KMS-11 (cell line): ENCODE measurements at regions not wholly inside any gene's neighbourhood (a gene's known extent, or its start where the extent isn't known, plus 50 kb on each side); places are given as distances from the start of the nearest gene placed in this dataset.

Experiments used
- H2AFZ ChIP-seq: fragments of 200-600 bp; sonication (generic); 2 replicates; pipeline ENCODE4 v1.6.1; 2016; ENCODE audit warnings: antibody characterized with exemption, mixed run types, low read depth
- H3K27ac ChIP-seq: fragments of 200-600 bp; sonication (generic); 2 replicates; pipeline ENCODE4 v1.6.1; 2016; ENCODE audit warnings: mild to moderate bottlenecking, mixed run types
- H3K27me3 ChIP-seq: fragments of 200-600 bp; sonication (generic); 2 replicates; pipeline ENCODE4 v1.6.1; 2017; ENCODE audit warnings: mild to moderate bottlenecking, low read depth, mixed run types, moderate library complexity; ENCODE audit not compliant: insufficient read depth
- H3K36me3 ChIP-seq: fragments of 200-600 bp; sonication (generic); 2 replicates; pipeline ENCODE4 v1.6.1; 2017; ENCODE audit warnings: mild to moderate bottlenecking, mixed run types; ENCODE audit not compliant: insufficient read depth
- H3K4me1 ChIP-seq: fragments of 200-600 bp; sonication (generic); 2 replicates; pipeline ENCODE4 v1.6.1; 2016; ENCODE audit warnings: mild to moderate bottlenecking, low read depth, mixed run types; ENCODE audit not compliant: poor library complexity, severe bottlenecking
- H3K4me2 ChIP-seq: fragments of 200-600 bp; sonication (generic); 2 replicates; pipeline ENCODE4 v1.7.0; 2016; ENCODE audit warnings: mild to moderate bottlenecking, mixed run types
- H3K4me3 ChIP-seq: fragments of 200-600 bp; sonication (generic); IDR thresholded peaks from 2 replicates; pipeline ENCODE4 v1.6.1; 2017; ENCODE audit warnings: low read depth, low read length, mixed read lengths; ENCODE audit not compliant: insufficient read depth
- H3K79me2 ChIP-seq: fragments of 200-600 bp; sonication (generic); 2 replicates; pipeline ENCODE4 v1.6.1; 2016; ENCODE audit warnings: low read depth, mixed run types; ENCODE audit not compliant: insufficient read depth
- H3K9ac ChIP-seq: fragments of 200-600 bp; sonication (generic); 2 replicates; pipeline ENCODE4 v1.6.1; 2016; ENCODE audit warnings: mild to moderate bottlenecking, mixed run types
- H4K20me1 ChIP-seq: fragments of 200-600 bp; sonication (generic); 2 replicates; pipeline ENCODE4 v1.6.1; 2016; ENCODE audit warnings: mild to moderate bottlenecking, mixed run types; ENCODE audit not compliant: insufficient read depth
- CTCF ChIP-seq: fragments of 200-600 bp; sonication (generic); conservative IDR thresholded peaks from 2 replicates; pipeline ENCODE4 v1.6.1; 2017; ENCODE audit warnings: low read depth, mild to moderate bottlenecking, antibody characterized with exemption, low read length, moderate library complexity, mixed read lengths

DNA sequence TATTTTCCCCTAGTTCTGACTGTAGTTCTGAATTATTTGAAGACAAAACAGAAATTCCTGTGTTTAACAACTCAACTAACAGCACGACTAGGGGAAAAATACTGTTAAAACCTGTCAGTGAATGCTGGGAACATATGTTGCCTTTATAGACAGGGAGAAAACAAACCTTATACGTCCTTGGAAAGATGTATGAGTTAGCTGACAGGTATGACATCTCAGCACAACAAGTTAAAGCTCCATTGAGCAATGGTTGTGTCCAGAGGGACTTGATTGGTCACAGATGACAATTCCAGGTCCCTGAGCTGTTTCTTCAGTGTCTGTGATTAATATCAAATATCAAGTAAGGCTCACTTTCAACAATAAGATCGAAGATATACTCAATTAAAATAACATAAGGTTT lies 58.2 kb upstream of the DDIT4L start:
- H3K36me3 ChIP-seq, result no peaks in the 10 kb centered on the region
- no peak overlapping the region for H3K4me2 ChIP-seq
- H3K27ac ChIP-seq, result no peak overlapping the region
- no peaks in the 10 kb centered on the region for H3K79me2 ChIP-seq
- H2AFZ ChIP-seq, result no peak overlapping the region
- no peaks in the 10 kb centered on the region for H4K20me1 ChIP-seq
- H3K4me3 ChIP-seq, result no peak overlapping the region
- H3K9ac ChIP-seq, result no peak overlapping the region
- no peak for TF ChIP-seq CTCF
- H3K4me1 ChIP-seq, result no peaks in the 10 kb centered on the region
- H3K27me3 ChIP-seq, result no peaks in the 10 kb centered on the region

DNA sequence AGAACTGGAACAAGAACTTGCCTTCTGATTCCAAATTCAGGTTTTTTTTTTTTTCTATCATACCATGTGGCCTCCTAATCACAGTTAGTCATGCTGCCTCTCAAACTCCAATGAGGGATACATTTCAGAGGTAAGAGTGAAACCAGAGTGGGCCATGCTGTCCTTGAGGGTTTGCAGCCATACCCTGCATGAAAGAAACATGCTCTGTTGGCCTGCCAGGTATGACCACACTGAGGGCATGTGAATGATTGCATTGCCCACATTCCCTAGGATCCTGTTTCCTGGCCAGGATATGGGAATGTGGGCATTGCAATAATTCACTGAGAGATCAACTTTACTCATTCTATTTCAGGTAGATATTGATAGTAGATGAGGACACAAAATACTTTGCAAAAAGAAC lies 56.4 kb upstream of the DDIT4L start:
- no peak overlapping the region for H3K9ac ChIP-seq
- H4K20me1 ChIP-seq, result no peaks in the 10 kb centered on the region
- no peaks in the 10 kb centered on the region for H3K36me3 ChIP-seq
- no peak overlapping the region for H3K4me2 ChIP-seq
- H3K4me1 ChIP-seq, result no peaks in the 10 kb centered on the region
- no peak overlapping the region for H2AFZ ChIP-seq
- TF ChIP-seq CTCF, result no peak
- H3K79me2 ChIP-seq, result no peaks in the 10 kb centered on the region
- no peak overlapping the region for H3K4me3 ChIP-seq
- no peak overlapping the region for H3K27ac ChIP-seq
- H3K27me3 ChIP-seq, result no peaks in the 10 kb centered on the region

GRCh38 chr4:100244347-100244746 lies 54.1 kb upstream of the DDIT4L start:
- no peaks in the 10 kb centered on the region for H3K79me2 ChIP-seq
- H3K27me3 ChIP-seq, result no peaks in the 10 kb centered on the region
- peaks cover 14% of the 10 kb centered on the region for H3K4me1 ChIP-seq
- no peak overlapping the region for H3K27ac ChIP-seq
- no peaks in the 10 kb centered on the region for H3K36me3 ChIP-seq
- H3K9ac ChIP-seq, result no peak overlapping the region
- no peak overlapping the region for H3K4me2 ChIP-seq
- H3K4me3 ChIP-seq, result no peak overlapping the region
- H2AFZ ChIP-seq, result no peak overlapping the region
- no peaks in the 10 kb centered on the region for H4K20me1 ChIP-seq
- no peak for TF ChIP-seq CTCF
